GM23338 (cell line): ENCODE measurements at regions not wholly inside any gene's neighbourhood (a gene's known extent, or its start where the extent isn't known, plus 50 kb on each side); places are given as distances from the start of the nearest gene placed in this dataset.

Experiments
- ATAC-seq: fragments of 200-7000 bp; cut with Tn5 transposase; 3 replicates; pipeline ENCODE4 v1.9.1; 2020
- DNase-seq: peaks from one replicate; pipeline ENCODE4 v3.0.0-alpha.2; 2015; ENCODE audit warnings: low spot score
- H2AFZ ChIP-seq: fragments of 200-600 bp; sonication (generic); 2 replicates; pipeline ENCODE4 v1.8.0; 2016; ENCODE audit warnings: antibody characterized with exemption, mild to moderate bottlenecking, moderate library complexity
- H3F3A ChIP-seq: fragments of 200-600 bp; sonication (generic); replicated peaks from 2 replicates; pipeline ENCODE4 v1.8.0; 2017; ENCODE audit warnings: antibody characterized with exemption, mixed run types, low read depth
- H3K27ac ChIP-seq: fragments of 200-600 bp; sonication (generic); 2 replicates; pipeline ENCODE4 v1.6.1; 2016; ENCODE audit warnings: low read depth
- H3K27me3 ChIP-seq: fragments of 200-600 bp; sonication (generic); 2 replicates; pipeline ENCODE4 v1.8.0; 2016; ENCODE audit warnings: mild to moderate bottlenecking, mixed run types, moderate library complexity; ENCODE audit not compliant: insufficient read depth
- H3K36me3 ChIP-seq: fragments of 200-600 bp; sonication (generic); 2 replicates; pipeline ENCODE4 v1.8.0; 2016; ENCODE audit warnings: mild to moderate bottlenecking; ENCODE audit not compliant: insufficient read depth
- H3K4me1 ChIP-seq: fragments of 200-600 bp; sonication (generic); 2 replicates; pipeline ENCODE4 v1.8.0; 2016; ENCODE audit warnings: mild to moderate bottlenecking, moderate library complexity; ENCODE audit not compliant: insufficient read depth
- H3K4me2 ChIP-seq: fragments of 200-600 bp; sonication (generic); 2 replicates; pipeline ENCODE4 v1.7.1; 2017; ENCODE audit warnings: mixed run types
- H3K4me3 ChIP-seq: fragments of 200-600 bp; sonication (generic); 2 replicates; pipeline ENCODE4 v1.6.1; 2016; ENCODE audit warnings: mixed run types
- H3K79me2 ChIP-seq: fragments of 200-600 bp; sonication (generic); replicated peaks from 2 replicates; pipeline ENCODE4 v1.8.0; 2017; ENCODE audit warnings: mild to moderate bottlenecking; ENCODE audit not compliant: insufficient read depth
- H3K9me2 ChIP-seq: fragments of 200-600 bp; sonication (generic); 2 replicates; pipeline ENCODE4 v1.8.0; 2017; ENCODE audit not compliant: insufficient read depth
- H4K20me1 ChIP-seq: fragments of 200-600 bp; sonication (generic); replicated peaks from 2 replicates; pipeline ENCODE4 v1.8.0; 2017; ENCODE audit warnings: mild to moderate bottlenecking; ENCODE audit not compliant: insufficient read depth
- H3K27ac Mint-ChIP-seq: 2 replicates; pipeline ENCODE4 v1.8.0; 2020; ENCODE audit warnings: inconsistent platforms, mild to moderate bottlenecking, moderate library complexity, mixed read lengths
- H3K27me3 Mint-ChIP-seq: 3 replicates; pipeline ENCODE4 v1.8.0; 2022; ENCODE audit warnings: low read depth, mild to moderate bottlenecking, moderate library complexity, mixed read lengths, inconsistent platforms; ENCODE audit not compliant: insufficient read depth, poor library complexity
- H3K36me3 Mint-ChIP-seq: 3 replicates; pipeline ENCODE4 v1.8.0; 2021; ENCODE audit warnings: low read depth, mild to moderate bottlenecking, inconsistent platforms, moderate library complexity, mixed read lengths
- H3K4me1 Mint-ChIP-seq: 3 replicates; pipeline ENCODE4 v1.8.0; 2020; ENCODE audit warnings: mild to moderate bottlenecking, inconsistent platforms, mixed read lengths
- H3K4me3 Mint-ChIP-seq: 3 replicates; pipeline ENCODE4 v1.8.0; 2021; ENCODE audit warnings: moderate library complexity, mild to moderate bottlenecking, inconsistent platforms, mixed read lengths
- H3K9me3 Mint-ChIP-seq: 3 replicates; pipeline ENCODE4 v1.8.0; 2020; ENCODE audit warnings: moderate library complexity, mild to moderate bottlenecking, inconsistent platforms, mixed read lengths
- CREB1 ChIP-seq: fragments of 250-450 bp; sonication (Bioruptor Pico); IDR thresholded peaks from 2 replicates; pipeline ENCODE4 v1.5.0; 2020; ENCODE audit warnings: low read depth, mild to moderate bottlenecking, moderate library complexity
- EZH2 ChIP-seq: fragments of 200-600 bp; sonication (generic); IDR thresholded peaks from one replicate; pipeline ENCODE4 v1.8.0; 2017; ENCODE audit warnings: antibody characterized with exemption, mild to moderate bottlenecking, low read depth; ENCODE audit not compliant: unreplicated experiment
- EZH2phosphoT487 ChIP-seq: fragments of 200-600 bp; sonication (generic); IDR thresholded peaks from one replicate; pipeline ENCODE4 v1.8.1; 2018; ENCODE audit warnings: antibody characterized with exemption; ENCODE audit not compliant: unreplicated experiment
- JUNB ChIP-seq: IDR thresholded peaks from one replicate; pipeline ENCODE4 v1.6.1; 2016; ENCODE audit warnings: antibody characterized with exemption; ENCODE audit not compliant: unreplicated experiment
- POLR2AphosphoS5 ChIP-seq: IDR thresholded peaks from 2 replicates; pipeline ENCODE4 v1.6.1; 2016; ENCODE audit warnings: antibody characterized with exemption, low read depth
- ZNF114 ChIP-seq: fragments of 250-450 bp; sonication (Bioruptor Pico); IDR thresholded peaks from 2 replicates; pipeline ENCODE4 v1.5.0; 2020; ENCODE audit warnings: mild to moderate bottlenecking, moderate library complexity
- ZNF331 ChIP-seq: fragments of 250-450 bp; sonication (Bioruptor Pico); IDR thresholded peaks from 2 replicates; pipeline ENCODE4 v1.5.0; 2020; ENCODE audit warnings: low read depth, mild to moderate bottlenecking, moderate library complexity
- TF ChIP-seq, protein P1 (sequence below): IDR thresholded peaks from one replicate; pipeline ENCODE4 v1.6.1; 2018; ENCODE audit warnings: antibody characterized with exemption; ENCODE audit not compliant: unreplicated experiment
- TF ChIP-seq, protein P2 (sequence below): IDR thresholded peaks from 2 replicates; pipeline ENCODE4 v1.6.1; 2016; ENCODE audit warnings: antibody characterized with exemption
- TF ChIP-seq, protein P3 (sequence below): fragments of 250-450 bp; sonication (Bioruptor Pico); IDR thresholded peaks from 2 replicates; pipeline ENCODE4 v1.5.0; 2020; ENCODE audit warnings: mild to moderate bottlenecking, moderate library complexity

DNA sequence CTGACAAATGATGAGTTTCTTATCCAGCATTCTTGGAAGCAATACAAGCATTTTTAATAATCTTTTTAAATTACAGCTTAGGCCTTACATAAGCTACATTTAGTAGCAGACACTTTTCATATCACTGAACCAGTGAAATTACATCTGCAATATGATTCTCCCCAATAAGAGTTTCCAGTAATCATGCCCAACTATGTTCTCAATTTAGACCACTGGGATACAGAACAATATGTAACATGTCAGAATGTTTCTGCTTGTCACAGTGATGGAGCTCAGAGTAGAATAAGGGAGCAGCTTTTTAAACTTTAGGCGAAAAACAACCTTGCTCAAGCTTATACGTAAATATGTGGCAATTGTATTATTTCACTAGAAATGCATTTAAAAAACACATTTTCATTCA is 1132.2 kb downstream of the FAT4 start:
- no peak for TF ChIP-seq JUNB
- TF ChIP-seq ZNF114 (CRISPR knock-in tag) = no peak
- TF ChIP-seq ZNF331 (CRISPR knock-in tag) = no peak
- TF ChIP-seq EZH2phosphoT487 = no peak
- ATAC-seq (no peak), DNase-seq (no peak)
- Histone ChIP-seq H3K27ac (no peak overlapping the region), H3K27me3 (no peaks in the 10 kb centered on the region), H3K79me2 (no peaks in the 10 kb centered on the region), H3K4me1 (peaks cover 37% of the 10 kb centered on the region), H3K36me3 (no peaks in the 10 kb centered on the region), H3K4me3 (no peak overlapping the region), H2AFZ (no peak overlapping the region), H3K9me2 (peaks cover 6% of the 10 kb centered on the region; the same call in 1 of the 2 replicates), H3F3A (no peaks in the 10 kb centered on the region), H4K20me1 (no peaks in the 10 kb centered on the region), H3K4me2 (peak overlapping the region; percentile 67; the same call in 1 of the 2 replicates)
- no peaks in the 10 kb centered on the region for H3K9me3 Mint-ChIP-seq
- no peak overlapping the region for H3K27ac Mint-ChIP-seq
- H3K27me3 Mint-ChIP-seq = no peaks in the 10 kb centered on the region
- no peak overlapping the region for H3K4me3 Mint-ChIP-seq
- peaks cover 21% of the 10 kb centered on the region for H3K4me1 Mint-ChIP-seq
- no peaks in the 10 kb centered on the region for H3K36me3 Mint-ChIP-seq

DNA sequence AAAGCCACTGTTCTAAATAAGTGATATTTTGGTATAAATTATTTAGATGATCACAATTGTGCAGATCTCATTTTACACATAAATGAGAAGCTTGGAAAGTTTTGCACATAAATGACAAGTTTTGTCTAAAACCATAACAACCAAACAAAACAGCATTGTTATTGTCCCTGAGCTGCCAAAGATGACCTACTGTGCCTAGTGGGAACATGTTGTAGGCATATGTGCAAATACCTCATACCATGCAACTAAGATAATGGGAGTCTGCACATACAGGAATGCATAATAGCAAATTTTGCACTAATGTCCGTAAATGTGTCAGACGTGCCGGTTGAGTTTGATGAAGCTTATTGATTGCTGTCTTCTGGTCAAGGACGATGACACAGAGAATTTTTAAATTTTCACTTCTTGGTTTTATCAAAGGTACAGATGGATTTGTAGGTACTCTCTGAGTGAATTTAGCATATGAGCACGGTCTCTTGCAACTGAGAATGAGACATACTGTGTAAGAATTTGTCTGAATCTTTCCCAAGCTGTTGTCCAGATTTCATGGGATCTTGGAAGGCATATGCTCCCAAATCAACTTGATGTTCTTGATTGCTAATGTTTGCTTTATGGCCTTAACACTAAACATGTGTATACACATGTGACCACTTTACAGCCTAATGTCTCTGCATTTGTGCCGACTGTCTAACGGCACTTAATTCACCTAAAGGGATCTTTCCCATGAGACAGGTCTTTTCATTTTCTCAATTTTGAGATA is 1133.5 kb downstream of the FAT4 start:
- no peaks in the 10 kb centered on the region for H3K79me2 ChIP-seq
- Mint-ChIP-seq H3K36me3 (no peaks in the 10 kb centered on the region), H3K4me3 (no peak overlapping the region), H3K27me3 (no peaks in the 10 kb centered on the region), H3K4me1 (peaks cover 19% of the 10 kb centered on the region), H3K27ac (no peak overlapping the region), H3K9me3 (no peaks in the 10 kb centered on the region)
- no peak overlapping the region for H2AFZ ChIP-seq
- peaks cover 34% of the 10 kb centered on the region for H3K4me1 ChIP-seq
- H3K4me3 ChIP-seq = no peak overlapping the region
- H3K36me3 ChIP-seq = no peaks in the 10 kb centered on the region
- ATAC-seq (no peak), DNase-seq (no peak)
- no peaks in the 10 kb centered on the region for H3K27me3 ChIP-seq
- no peaks in the 10 kb centered on the region for H3F3A ChIP-seq
- no peak overlapping the region for H3K27ac ChIP-seq
- H3K4me2 ChIP-seq = no peak overlapping the region
- no peaks in the 10 kb centered on the region for H4K20me1 ChIP-seq
- peaks cover 6% of the 10 kb centered on the region; the same call in 1 of the 2 replicates for H3K9me2 ChIP-seq
- TF ChIP-seq ZNF114 (CRISPR knock-in tag) (no peak), JUNB (no peak), CREB1 (CRISPR knock-in tag) (no peak), ZNF331 (CRISPR knock-in tag) (no peak), EZH2 (no peak), POLR2AphosphoS5 (no peak)
- TF ChIP-seq, protein P1, sequence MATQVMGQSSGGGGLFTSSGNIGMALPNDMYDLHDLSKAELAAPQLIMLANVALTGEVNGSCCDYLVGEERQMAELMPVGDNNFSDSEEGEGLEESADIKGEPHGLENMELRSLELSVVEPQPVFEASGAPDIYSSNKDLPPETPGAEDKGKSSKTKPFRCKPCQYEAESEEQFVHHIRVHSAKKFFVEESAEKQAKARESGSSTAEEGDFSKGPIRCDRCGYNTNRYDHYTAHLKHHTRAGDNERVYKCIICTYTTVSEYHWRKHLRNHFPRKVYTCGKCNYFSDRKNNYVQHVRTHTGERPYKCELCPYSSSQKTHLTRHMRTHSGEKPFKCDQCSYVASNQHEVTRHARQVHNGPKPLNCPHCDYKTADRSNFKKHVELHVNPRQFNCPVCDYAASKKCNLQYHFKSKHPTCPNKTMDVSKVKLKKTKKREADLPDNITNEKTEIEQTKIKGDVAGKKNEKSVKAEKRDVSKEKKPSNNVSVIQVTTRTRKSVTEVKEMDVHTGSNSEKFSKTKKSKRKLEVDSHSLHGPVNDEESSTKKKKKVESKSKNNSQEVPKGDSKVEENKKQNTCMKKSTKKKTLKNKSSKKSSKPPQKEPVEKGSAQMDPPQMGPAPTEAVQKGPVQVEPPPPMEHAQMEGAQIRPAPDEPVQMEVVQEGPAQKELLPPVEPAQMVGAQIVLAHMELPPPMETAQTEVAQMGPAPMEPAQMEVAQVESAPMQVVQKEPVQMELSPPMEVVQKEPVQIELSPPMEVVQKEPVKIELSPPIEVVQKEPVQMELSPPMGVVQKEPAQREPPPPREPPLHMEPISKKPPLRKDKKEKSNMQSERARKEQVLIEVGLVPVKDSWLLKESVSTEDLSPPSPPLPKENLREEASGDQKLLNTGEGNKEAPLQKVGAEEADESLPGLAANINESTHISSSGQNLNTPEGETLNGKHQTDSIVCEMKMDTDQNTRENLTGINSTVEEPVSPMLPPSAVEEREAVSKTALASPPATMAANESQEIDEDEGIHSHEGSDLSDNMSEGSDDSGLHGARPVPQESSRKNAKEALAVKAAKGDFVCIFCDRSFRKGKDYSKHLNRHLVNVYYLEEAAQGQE = no peak
- TF ChIP-seq, protein P2, sequence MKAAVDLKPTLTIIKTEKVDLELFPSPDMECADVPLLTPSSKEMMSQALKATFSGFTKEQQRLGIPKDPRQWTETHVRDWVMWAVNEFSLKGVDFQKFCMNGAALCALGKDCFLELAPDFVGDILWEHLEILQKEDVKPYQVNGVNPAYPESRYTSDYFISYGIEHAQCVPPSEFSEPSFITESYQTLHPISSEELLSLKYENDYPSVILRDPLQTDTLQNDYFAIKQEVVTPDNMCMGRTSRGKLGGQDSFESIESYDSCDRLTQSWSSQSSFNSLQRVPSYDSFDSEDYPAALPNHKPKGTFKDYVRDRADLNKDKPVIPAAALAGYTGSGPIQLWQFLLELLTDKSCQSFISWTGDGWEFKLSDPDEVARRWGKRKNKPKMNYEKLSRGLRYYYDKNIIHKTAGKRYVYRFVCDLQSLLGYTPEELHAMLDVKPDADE = no peak
- TF ChIP-seq, protein P3, sequence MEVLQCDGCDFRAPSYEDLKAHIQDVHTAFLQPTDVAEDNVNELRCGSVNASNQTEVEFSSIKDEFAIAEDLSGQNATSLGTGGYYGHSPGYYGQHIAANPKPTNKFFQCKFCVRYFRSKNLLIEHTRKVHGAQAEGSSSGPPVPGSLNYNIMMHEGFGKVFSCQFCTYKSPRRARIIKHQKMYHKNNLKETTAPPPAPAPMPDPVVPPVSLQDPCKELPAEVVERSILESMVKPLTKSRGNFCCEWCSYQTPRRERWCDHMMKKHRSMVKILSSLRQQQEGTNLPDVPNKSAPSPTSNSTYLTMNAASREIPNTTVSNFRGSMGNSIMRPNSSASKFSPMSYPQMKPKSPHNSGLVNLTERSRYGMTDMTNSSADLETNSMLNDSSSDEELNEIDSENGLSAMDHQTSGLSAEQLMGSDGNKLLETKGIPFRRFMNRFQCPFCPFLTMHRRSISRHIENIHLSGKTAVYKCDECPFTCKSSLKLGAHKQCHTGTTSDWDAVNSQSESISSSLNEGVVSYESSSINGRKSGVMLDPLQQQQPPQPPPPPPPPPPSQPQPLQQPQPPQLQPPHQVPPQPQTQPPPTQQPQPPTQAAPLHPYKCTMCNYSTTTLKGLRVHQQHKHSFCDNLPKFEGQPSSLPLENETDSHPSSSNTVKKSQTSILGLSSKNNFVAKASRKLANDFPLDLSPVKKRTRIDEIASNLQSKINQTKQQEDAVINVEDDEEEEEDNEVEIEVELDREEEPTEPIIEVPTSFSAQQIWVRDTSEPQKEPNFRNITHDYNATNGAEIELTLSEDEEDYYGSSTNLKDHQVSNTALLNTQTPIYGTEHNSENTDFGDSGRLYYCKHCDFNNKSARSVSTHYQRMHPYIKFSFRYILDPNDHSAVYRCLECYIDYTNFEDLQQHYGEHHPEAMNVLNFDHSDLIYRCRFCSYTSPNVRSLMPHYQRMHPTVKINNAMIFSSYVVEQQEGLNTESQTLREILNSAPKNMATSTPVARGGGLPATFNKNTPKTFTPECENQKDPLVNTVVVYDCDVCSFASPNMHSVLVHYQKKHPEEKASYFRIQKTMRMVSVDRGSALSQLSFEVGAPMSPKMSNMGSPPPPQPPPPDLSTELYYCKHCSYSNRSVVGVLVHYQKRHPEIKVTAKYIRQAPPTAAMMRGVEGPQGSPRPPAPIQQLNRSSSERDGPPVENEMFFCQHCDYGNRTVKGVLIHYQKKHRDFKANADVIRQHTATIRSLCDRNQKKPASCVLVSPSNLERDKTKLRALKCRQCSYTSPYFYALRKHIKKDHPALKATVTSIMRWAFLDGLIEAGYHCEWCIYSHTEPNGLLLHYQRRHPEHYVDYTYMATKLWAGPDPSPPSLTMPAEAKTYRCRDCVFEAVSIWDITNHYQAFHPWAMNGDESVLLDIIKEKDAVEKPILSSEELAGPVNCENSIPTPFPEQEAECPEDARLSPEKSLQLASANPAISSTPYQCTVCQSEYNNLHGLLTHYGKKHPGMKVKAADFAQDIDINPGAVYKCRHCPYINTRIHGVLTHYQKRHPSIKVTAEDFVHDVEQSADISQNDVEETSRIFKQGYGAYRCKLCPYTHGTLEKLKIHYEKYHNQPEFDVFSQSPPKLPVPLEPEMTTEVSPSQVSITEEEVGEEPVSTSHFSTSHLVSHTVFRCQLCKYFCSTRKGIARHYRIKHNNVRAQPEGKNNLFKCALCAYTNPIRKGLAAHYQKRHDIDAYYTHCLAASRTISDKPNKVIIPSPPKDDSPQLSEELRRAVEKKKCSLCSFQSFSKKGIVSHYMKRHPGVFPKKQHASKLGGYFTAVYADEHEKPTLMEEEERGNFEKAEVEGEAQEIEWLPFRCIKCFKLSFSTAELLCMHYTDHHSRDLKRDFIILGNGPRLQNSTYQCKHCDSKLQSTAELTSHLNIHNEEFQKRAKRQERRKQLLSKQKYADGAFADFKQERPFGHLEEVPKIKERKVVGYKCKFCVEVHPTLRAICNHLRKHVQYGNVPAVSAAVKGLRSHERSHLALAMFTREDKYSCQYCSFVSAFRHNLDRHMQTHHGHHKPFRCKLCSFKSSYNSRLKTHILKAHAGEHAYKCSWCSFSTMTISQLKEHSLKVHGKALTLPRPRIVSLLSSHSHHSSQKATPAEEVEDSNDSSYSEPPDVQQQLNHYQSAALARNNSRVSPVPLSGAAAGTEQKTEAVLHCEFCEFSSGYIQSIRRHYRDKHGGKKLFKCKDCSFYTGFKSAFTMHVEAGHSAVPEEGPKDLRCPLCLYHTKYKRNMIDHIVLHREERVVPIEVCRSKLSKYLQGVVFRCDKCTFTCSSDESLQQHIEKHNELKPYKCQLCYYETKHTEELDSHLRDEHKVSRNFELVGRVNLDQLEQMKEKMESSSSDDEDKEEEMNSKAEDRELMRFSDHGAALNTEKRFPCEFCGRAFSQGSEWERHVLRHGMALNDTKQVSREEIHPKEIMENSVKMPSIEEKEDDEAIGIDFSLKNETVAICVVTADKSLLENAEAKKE = no peak
